Gastrocnemius medialis (tissue), 4 donors: ENCODE measurements at regions not wholly inside any gene's neighbourhood (a gene's known extent, or its start where the extent isn't known, plus 50 kb on each side); places are given as distances from the start of the nearest gene placed in this dataset.

ENCODE experiments used
- ATAC-seq, 2 donors: fragments of 150-250 bp; one replicate each; pipeline ENCODE4 v1.9.1; 2016
- DNase-seq, 2 donors: peaks; one replicate each; pipeline ENCODE4 v3.0.0-alpha.2; 2019
- H3K27ac ChIP-seq, 4 donors: fragments of 200-600 bp; sonication (generic); 1 replicate in 1 of 4; 2 replicates in 3 of 4; pipeline ENCODE4 v1.5.1; 2016 to 2018; ENCODE audit warnings: mild to moderate bottlenecking in 2 of 4, moderate library complexity in 1 of 4
- H3K27me3 ChIP-seq, 3 donors: fragments of 200-600 bp; sonication (generic) in 2 of 3; 1 replicate in 1 of 3; 2 replicates in 2 of 3; pipeline versions ENCODE4 v1.5.1 to v1.6.0; 2016 to 2019; ENCODE audit warnings: mild to moderate bottlenecking in 1 of 3, moderate library complexity in 1 of 3
- H3K36me3 ChIP-seq, 2 donors: fragments of 200-600 bp; sonication (generic) in 1 of 2; one replicate each; pipeline ENCODE4 v1.5.1; 2017 to 2018
- H3K4me1 ChIP-seq, 2 donors: fragments of 200-600 bp; sonication (generic) in 1 of 2; one replicate each; pipeline ENCODE4 v1.5.1; 2016 to 2017; ENCODE audit warnings: mild to moderate bottlenecking in 2 of 2
- H3K4me3 ChIP-seq, 4 donors: fragments of 200-600 bp; sonication (generic) in 3 of 4; 1 replicate in 1 of 4; 2 replicates in 3 of 4; pipeline ENCODE4 v1.5.1; 2016 to 2019; ENCODE audit warnings: mild to moderate bottlenecking in 2 of 4
- H3K9me3 ChIP-seq, 3 donors: fragments of 200-600 bp; sonication (generic) in 2 of 3; 1 replicate in 1 of 3; 2 replicates in 2 of 3; pipeline ENCODE4 v1.5.1; 2016 to 2019
- POLR2A ChIP-seq, 2 donors: fragments of 450-650 bp; IDR thresholded peaks; one replicate each; pipeline ENCODE4 v1.6.1; 2017; ENCODE audit warnings: antibody characterized with exemption in 2 of 2, mild to moderate bottlenecking in 2 of 2, moderate library complexity in 2 of 2
- in situ Hi-C, 4 donors: fragments of 200-750 bp; cut with MboI; loops; one replicate each; pipeline versions ENCODE4 v1.15.0 to v1.8.0; 2017; ENCODE audit warnings: low sequenced_read_pairs in 4 of 4
- intact Hi-C: fragments of 100-400 bp; cut with DNase I; formaldehyde crosslinking; loops from one replicate; pipeline ENCODE4 v1.15.1; 2023; ENCODE audit warnings: low total_unique reads
- TF ChIP-seq, protein P1 (sequence below), 5 experiments: fragments of 450-650 bp in 3 of 5; fragments of 200-600 bp in 2 of 5; sonication (generic) in 2 of 5; IDR thresholded peaks in 4 of 5; conservative IDR thresholded peaks in 1 of 5; 1 replicate in 4 of 5; 2 replicates in 1 of 5; pipeline ENCODE4 v1.5.1; 2016 to 2019; ENCODE audit warnings: antibody characterized with exemption in 5 of 5, mild to moderate bottlenecking in 3 of 5, moderate library complexity in 3 of 5

DNA sequence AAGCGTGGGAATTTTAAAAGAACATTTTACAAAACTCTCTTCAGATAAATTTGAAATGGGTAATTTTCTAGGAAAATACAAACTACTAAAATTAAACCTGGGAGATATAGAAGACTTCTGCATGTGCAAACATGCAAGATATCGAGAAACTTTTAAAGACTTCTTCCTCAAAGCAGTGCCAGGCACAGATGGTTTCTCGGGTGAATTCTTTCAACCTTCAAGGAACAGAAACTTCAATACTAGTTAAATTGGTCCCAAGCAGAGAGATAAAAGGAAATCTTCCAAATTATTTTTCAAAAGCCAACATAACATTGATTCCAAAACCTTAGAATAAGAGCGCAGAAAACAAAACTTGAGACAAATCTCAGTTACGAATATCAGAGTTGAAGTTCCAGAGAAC lies 732.7 kb downstream of the PDCD6IP start:
- ATAC-seq (no peak), DNase-seq (no peak)
- Histone ChIP-seq H3K4me1 (no peaks in the 10 kb centered on the region), H3K9me3 (no peaks in the 10 kb centered on the region), H3K27ac (no peak overlapping the region), H3K36me3 (no peaks in the 10 kb centered on the region), H3K4me3 (no peak overlapping the region), H3K27me3 (no peaks in the 10 kb centered on the region)
- in situ Hi-C loops (no loop called here), intact Hi-C loops (no loop called here)
- TF ChIP-seq, protein P1, sequence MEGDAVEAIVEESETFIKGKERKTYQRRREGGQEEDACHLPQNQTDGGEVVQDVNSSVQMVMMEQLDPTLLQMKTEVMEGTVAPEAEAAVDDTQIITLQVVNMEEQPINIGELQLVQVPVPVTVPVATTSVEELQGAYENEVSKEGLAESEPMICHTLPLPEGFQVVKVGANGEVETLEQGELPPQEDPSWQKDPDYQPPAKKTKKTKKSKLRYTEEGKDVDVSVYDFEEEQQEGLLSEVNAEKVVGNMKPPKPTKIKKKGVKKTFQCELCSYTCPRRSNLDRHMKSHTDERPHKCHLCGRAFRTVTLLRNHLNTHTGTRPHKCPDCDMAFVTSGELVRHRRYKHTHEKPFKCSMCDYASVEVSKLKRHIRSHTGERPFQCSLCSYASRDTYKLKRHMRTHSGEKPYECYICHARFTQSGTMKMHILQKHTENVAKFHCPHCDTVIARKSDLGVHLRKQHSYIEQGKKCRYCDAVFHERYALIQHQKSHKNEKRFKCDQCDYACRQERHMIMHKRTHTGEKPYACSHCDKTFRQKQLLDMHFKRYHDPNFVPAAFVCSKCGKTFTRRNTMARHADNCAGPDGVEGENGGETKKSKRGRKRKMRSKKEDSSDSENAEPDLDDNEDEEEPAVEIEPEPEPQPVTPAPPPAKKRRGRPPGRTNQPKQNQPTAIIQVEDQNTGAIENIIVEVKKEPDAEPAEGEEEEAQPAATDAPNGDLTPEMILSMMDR (IDR thresholded peaks at IDR 0.05 in 4 of 5, conservative IDR thresholded peaks at IDR 0.05 in 1 of 5): no peak
- TF ChIP-seq POLR2A (IDR thresholded peaks at IDR 0.05): no peak

DNA sequence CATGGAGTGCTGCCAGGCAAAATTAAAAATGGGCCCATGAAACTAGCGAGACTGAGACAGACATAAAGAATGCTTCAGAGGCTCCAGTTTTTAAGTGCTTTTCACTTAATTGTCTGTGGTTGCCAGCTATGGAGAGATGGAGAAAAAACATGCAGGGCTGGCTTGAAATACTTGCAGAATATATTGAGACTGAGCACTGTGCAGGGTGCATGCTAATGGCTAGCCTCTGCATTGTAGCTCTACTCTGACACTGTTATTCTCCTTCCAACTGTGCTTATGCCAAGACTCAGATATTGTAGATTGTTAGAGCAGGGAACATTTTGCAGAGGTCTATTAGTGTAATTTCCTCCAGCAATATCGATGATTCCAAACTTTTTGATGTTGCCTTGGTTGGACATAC lies 735.0 kb downstream of the PDCD6IP start:
- intact Hi-C loops: no loop called here
- TF ChIP-seq, protein P1 (IDR thresholded peaks at IDR 0.05 in 4 of 5, conservative IDR thresholded peaks at IDR 0.05 in 1 of 5): no peak
- TF ChIP-seq POLR2A (IDR thresholded peaks at IDR 0.05): no peak
- no peak for DNase-seq
- Histone ChIP-seq H3K9me3 (no peaks in the 10 kb centered on the region), H3K4me1 (no peaks in the 10 kb centered on the region), H3K27ac (no peak overlapping the region), H3K4me3 (no peak overlapping the region), H3K27me3 (no peaks in the 10 kb centered on the region), H3K36me3 (no peaks in the 10 kb centered on the region)
- in situ Hi-C loops: no loop called here
- ATAC-seq: no peak

DNA sequence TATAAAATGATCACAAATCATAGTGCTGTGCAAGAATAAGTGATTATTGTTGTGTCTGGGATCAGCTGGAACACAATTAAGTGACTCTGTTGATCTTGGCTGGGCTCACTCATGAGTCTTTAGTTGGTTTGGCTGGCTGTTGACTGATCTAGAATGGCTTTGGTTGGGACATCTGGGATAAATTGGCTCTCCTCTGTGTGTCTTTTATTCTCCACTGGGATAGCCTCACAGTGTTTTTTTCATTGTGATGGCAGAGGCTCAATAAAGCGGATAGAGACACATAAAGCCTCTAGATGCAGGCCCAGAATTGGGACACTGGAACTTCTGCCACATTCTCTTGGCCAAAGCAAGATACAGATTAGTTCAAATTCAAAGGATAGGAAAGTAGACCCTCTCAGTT lies 735.6 kb downstream of the PDCD6IP start:
- Histone ChIP-seq H3K4me3 (no peak overlapping the region), H3K27ac (no peak overlapping the region), H3K4me1 (no peaks in the 10 kb centered on the region), H3K9me3 (no peaks in the 10 kb centered on the region), H3K27me3 (no peaks in the 10 kb centered on the region), H3K36me3 (no peaks in the 10 kb centered on the region)
- in situ Hi-C loops (no loop called here), intact Hi-C loops (no loop called here)
- DNase-seq (no peak), ATAC-seq (no peak)
- no peak for TF ChIP-seq POLR2A (IDR thresholded peaks at IDR 0.05)
- TF ChIP-seq, protein P1 (IDR thresholded peaks at IDR 0.05 in 4 of 5, conservative IDR thresholded peaks at IDR 0.05 in 1 of 5): no peak

DNA sequence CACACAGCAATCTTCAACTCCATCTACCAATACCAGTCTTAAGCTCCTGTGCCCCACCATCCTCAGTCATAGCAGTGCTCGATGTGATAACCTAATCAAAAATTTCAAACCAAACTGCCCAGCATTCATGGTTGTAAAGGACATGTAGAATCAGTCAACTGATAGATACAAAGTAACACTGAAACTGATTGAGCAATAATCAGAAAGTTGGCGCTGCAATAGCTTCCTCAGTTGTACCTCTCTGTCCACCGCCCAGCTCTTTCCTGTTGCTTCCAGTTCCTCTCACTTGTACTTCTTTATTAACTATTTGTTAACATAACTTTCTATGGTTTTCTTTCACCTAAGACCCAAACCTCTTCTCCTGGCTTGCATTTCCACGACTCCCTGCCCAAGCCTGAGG lies 745.7 kb downstream of the PDCD6IP start:
- Histone ChIP-seq H3K36me3 (no peaks in the 10 kb centered on the region), H3K4me1 (no peaks in the 10 kb centered on the region), H3K9me3 (no peaks in the 10 kb centered on the region), H3K27me3 (no peaks in the 10 kb centered on the region), H3K4me3 (no peak overlapping the region), H3K27ac (no peak overlapping the region)
- in situ Hi-C loops (no loop called here), intact Hi-C loops (no loop called here)
- ATAC-seq: no peak
- no peak for DNase-seq
- TF ChIP-seq, protein P1 (IDR thresholded peaks at IDR 0.05 in 4 of 5, conservative IDR thresholded peaks at IDR 0.05 in 1 of 5): no peak
- TF ChIP-seq POLR2A (IDR thresholded peaks at IDR 0.05): no peak

DNA sequence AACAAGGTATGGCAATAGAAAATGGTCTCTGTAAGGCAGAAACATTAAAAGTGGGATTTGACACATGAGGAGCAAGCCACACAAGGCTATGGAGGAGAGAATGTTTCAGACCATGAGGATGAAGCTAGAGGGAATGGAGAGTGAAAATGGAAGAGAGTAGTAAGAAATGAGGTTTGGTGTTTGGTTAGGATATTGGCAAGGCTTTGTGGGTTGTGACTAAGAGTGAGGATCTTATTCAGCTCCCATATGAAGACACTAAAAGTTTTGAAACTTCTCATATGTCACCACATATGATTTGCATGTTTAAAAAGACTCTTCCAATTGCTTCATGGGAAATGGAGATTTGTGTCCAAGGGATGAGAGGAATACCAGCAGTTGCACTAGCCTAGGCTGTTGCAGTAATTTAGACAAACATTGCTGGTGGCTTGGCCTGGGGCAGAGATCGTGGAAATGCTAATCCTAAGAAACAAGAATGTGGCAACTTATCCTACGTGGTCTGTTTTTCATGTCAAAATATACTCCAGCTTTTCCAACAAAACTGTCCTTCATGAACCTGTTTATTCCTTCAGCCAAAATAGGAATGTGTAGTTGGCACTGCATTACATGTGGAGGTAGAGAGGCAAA lies 749.0 kb downstream of the PDCD6IP start:
- Histone ChIP-seq H3K27me3 (no peaks in the 10 kb centered on the region), H3K36me3 (no peaks in the 10 kb centered on the region), H3K4me1 (no peaks in the 10 kb centered on the region), H3K9me3 (no peaks in the 10 kb centered on the region), H3K27ac (no peak overlapping the region), H3K4me3 (no peak overlapping the region)
- ATAC-seq: no peak
- TF ChIP-seq POLR2A (IDR thresholded peaks at IDR 0.05): no peak
- TF ChIP-seq, protein P1 (IDR thresholded peaks at IDR 0.05 in 4 of 5, conservative IDR thresholded peaks at IDR 0.05 in 1 of 5): no peak
- no peak for DNase-seq
- in situ Hi-C loops (no loop called here), intact Hi-C loops (no loop called here)
